AG09319 (cell line): ENCODE measurements at regions not wholly inside any gene's neighbourhood (a gene's known extent, or its start where the extent isn't known, plus 50 kb on each side); places are given as distances from the start of the nearest gene placed in this dataset.
"Not testable (repeated sequence)": the region's sequence is repeated elsewhere in the genome, so short reads cannot be mapped to it uniquely, and the experiment has no call there.

ENCODE experiments used
- DNase-seq: peaks from one replicate; pipeline ENCODE4 v3.0.0-alpha.2; 2010; ENCODE audit warnings: low read depth; ENCODE audit errors: extremely low read depth
- TF ChIP-seq, protein P1 (sequence below): IDR thresholded peaks from 2 replicates; pipeline ENCODE4 v1.5.1; 2011; ENCODE audit warnings: low read depth, mild to moderate bottlenecking, inconsistent platforms, low read length, moderate library complexity

DNA sequence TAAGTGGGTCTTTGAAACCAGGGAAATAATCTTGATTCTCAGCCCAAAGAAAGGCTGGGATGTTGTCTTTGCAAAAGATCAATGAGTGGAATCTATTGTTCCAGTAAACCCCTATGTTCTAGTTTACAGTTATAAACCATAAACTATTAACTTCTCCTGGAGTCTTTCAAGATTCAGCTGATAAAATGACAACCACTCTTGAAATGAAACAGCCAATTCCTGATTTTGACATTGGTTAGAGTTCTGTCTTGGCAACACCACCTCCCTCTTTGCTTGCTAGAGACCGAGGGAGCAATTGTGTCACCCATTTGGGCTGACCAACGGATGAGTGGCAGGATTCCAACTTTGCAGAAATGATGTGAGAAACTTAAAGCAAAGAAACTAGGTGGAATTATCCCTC, 746.9 kb downstream of the SLC4A3 start:
- TF ChIP-seq, protein P1, sequence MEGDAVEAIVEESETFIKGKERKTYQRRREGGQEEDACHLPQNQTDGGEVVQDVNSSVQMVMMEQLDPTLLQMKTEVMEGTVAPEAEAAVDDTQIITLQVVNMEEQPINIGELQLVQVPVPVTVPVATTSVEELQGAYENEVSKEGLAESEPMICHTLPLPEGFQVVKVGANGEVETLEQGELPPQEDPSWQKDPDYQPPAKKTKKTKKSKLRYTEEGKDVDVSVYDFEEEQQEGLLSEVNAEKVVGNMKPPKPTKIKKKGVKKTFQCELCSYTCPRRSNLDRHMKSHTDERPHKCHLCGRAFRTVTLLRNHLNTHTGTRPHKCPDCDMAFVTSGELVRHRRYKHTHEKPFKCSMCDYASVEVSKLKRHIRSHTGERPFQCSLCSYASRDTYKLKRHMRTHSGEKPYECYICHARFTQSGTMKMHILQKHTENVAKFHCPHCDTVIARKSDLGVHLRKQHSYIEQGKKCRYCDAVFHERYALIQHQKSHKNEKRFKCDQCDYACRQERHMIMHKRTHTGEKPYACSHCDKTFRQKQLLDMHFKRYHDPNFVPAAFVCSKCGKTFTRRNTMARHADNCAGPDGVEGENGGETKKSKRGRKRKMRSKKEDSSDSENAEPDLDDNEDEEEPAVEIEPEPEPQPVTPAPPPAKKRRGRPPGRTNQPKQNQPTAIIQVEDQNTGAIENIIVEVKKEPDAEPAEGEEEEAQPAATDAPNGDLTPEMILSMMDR: no peak
- no peak for DNase-seq

DNA sequence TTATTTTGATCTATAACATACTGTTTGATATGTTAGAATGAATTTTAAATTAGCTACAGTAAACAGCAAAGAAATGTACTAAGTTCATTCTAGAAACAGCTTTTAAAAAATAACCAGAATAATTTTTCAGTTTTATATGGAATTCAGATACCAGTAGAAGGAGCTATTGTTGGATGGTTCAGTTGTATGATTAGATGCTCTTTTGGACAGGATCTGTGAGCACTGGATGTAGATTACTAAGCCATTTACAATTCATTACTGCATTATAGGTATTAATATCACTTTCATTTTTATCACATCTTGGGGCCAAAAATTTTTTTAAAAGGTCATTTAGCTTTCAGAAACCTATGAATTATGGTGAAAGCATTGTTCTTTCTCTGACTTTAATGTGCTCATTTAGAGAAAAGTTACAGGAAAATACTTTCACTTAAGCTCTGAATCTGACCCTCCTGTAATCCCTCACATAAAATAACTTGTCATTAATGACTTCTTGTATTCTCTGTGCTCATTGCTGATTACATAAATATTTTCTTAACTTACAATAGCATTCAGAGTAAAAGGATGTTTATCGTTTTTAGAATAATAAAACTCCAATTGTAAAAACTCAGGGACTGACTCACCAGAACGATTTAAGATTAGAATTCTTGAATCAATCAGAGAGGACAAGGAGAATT, 750.2 kb downstream of the SLC4A3 start:
- no peak for DNase-seq
- TF ChIP-seq, protein P1: peak; percentile 2

DNA sequence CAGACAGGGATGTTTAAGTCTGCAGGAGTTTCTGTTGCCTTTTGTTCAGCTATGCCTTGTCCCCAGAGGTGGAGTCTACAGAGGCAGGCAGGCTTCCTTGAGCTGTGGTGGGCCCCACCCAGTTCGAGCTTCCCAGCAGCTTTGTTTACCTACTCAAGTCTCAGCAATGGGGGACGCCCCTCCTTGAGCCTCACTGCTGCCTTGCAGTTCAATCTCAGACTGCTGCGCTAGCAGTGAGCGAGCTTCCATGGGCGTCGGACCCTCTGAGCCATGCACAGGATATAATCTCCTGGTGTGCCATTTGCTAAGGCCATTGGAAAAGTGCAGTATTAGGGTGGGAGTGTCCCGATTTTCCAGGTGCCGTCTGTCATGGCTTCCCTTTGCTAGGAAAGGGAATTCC, 760.3 kb downstream of the SLC4A3 start:
- not testable (repeated sequence) for DNase-seq

DNA sequence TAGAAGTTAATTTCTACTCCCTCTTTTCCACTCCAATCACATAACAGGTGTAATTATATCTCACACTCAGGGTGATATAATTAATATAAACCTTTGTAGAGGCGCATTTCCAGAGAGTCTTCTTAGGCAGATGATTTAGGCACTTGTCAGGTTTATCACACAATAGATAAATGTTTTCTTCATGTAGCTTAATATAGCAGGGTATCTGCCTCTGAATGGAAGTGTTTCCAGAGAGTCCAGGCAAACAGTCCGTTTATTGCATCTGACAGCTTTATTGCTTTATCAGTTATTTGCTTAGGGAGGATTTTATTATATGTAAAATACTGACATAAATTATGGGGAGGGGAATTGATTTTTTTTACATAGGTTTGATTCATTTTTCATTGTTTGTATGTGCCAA, 766.3 kb downstream of the SLC4A3 start:
- TF ChIP-seq, protein P1: no peak
- no peak for DNase-seq

DNA sequence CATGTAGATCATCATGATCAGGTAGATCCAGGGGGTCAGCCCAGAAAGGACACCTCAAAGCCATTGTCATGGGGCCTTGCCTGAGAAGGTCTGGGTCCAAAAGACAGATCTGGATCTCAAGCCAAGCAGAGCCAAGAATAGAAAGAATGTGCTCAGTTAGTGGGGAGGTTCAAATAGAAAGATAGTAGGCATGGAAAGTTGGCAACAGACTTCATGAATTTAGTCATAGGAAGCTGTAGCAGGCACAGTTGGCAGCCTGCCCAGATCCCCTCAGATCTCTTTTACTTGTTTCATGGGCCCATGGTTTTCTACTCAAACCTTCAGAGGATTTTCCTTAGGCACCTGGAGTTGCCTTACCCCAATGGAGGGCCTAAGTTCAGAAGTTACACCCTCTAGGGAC, 767.0 kb downstream of the SLC4A3 start:
- TF ChIP-seq, protein P1: no peak
- DNase-seq: no peak

DNA sequence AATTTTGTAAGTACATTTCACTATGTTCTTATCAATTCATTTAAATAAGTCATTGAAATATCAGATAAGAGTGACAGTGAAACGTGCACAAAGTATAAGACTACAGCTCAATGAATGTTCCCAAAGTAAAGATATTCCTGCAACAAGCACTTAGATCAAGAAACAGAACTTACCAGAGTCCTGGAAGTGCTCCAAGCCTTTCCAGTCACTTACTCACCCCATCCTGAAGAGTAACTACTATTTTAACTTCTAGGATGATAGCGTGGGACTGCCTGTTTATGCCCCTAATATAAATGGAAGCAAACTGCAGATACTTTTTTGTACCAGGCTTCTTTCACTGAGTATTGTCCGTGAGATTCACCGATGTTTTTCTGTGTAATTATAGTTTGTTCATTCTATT, 768.9 kb downstream of the SLC4A3 start:
- DNase-seq: no peak
- TF ChIP-seq, protein P1: no peak

DNA sequence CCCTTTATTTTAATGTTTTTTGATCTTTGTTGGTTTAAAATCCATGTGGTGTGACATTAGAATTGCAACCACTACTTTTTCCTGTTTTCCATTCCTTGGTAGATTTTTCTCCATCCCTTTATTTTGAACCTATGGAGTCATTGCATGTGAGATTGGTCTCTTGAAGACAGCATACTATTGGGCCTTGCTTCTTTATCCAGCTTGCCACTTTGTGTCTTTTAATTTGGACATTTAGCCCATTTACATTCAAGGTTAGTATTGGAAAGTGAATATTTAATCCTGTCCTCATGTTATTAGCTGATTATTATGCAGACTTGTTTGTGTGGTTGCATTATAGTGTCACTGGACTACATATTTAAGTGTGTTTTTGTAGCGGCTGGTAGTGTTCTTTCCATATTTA, 782.9 kb downstream of the SLC4A3 start:
- no peak for DNase-seq
- TF ChIP-seq, protein P1: no peak

DNA sequence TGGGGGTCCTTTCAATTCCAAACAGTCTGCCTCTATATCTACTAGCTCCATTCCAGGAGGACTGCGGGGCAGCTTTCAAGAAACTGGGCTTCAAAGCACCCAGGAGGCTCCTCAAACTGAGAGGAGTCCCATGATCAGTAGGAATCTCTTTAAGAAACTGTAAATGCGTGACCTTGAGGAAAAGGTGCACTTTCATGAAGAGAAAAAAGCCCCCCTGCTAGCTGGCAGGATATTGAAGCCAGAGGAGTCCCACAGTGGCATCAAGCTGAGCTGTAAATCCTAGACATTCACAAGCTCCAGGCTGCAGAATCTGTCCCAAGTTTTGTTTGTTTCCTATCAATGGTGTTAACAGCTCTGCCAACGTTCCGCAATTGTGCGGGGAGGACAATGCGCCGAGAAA, 790.1 kb downstream of the SLC4A3 start:
- no peak for DNase-seq
- TF ChIP-seq, protein P1: no peak
